VCaP (cell line): ENCODE measurements at regions not wholly inside any gene's neighbourhood (a gene's known extent, or its start where the extent isn't known, plus 50 kb on each side); places are given as distances from the start of the nearest gene placed in this dataset.
"Not testable (repeated sequence)": the region's sequence is repeated elsewhere in the genome, so short reads cannot be mapped to it uniquely, and the experiment has no call there.

Experiments
- H3K27ac ChIP-seq: fragments of 450-650 bp; 2 replicates; pipeline ENCODE4 v1.5.1; 2017
- TF ChIP-seq, protein P1 (sequence below): fragments of 450-650 bp; conservative IDR thresholded peaks from 2 replicates; pipeline ENCODE4 v1.5.1; 2017; ENCODE audit warnings: mild to moderate bottlenecking, moderate library complexity

DNA sequence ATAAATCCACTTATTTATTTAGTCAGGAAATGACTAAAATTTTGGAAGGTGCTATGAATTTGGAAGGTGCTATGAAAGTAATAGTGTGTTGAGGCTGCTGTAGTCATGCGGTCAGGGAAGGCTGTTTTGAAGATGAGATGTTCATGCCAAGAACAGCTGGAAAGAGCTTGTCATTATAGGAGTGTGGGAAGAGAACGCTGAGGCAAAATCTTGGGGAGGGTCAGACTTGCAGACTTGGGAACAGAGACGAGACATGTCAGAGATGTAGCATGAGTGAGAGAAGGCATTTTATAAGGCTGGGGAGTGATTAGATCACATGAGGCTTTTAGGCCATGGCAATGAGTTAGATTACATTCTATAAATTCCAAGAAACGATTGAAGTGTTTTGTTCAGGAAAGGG lies 124.0 kb upstream of the B3GAT2 start:
- TF ChIP-seq, protein P1, sequence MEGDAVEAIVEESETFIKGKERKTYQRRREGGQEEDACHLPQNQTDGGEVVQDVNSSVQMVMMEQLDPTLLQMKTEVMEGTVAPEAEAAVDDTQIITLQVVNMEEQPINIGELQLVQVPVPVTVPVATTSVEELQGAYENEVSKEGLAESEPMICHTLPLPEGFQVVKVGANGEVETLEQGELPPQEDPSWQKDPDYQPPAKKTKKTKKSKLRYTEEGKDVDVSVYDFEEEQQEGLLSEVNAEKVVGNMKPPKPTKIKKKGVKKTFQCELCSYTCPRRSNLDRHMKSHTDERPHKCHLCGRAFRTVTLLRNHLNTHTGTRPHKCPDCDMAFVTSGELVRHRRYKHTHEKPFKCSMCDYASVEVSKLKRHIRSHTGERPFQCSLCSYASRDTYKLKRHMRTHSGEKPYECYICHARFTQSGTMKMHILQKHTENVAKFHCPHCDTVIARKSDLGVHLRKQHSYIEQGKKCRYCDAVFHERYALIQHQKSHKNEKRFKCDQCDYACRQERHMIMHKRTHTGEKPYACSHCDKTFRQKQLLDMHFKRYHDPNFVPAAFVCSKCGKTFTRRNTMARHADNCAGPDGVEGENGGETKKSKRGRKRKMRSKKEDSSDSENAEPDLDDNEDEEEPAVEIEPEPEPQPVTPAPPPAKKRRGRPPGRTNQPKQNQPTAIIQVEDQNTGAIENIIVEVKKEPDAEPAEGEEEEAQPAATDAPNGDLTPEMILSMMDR = no peak
- H3K27ac ChIP-seq = no peak overlapping the region

DNA sequence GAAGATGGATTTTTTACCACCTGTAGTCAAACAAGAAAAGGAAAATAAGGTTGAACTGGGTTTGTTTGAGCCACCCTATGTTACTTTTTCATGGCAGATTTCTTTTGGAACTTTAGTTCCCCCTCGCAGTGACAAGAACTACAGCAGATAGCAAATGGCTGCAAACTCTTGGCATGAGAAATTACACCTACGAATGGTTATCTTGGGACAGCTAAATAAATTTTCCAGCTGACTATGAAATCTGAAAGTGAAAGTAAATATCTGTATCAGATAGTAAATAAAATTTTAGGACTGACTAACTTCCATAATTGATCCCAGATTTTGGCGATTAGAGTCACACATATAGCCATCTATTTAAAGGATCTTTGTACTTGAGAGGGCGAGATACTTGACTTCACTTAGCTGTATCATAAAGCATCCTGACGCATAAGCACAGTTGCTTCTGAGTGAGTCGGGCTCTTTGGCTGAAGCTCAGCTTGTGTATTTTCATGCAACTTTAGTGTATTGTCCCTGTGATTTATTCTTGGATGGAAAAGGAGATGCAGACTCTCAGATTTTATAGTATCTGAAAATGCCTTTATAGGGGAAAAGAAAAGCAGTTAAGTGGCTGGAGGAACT lies 125.3 kb upstream of the B3GAT2 start:
- H3K27ac ChIP-seq = no peak overlapping the region
- TF ChIP-seq, protein P1 = no peak

DNA sequence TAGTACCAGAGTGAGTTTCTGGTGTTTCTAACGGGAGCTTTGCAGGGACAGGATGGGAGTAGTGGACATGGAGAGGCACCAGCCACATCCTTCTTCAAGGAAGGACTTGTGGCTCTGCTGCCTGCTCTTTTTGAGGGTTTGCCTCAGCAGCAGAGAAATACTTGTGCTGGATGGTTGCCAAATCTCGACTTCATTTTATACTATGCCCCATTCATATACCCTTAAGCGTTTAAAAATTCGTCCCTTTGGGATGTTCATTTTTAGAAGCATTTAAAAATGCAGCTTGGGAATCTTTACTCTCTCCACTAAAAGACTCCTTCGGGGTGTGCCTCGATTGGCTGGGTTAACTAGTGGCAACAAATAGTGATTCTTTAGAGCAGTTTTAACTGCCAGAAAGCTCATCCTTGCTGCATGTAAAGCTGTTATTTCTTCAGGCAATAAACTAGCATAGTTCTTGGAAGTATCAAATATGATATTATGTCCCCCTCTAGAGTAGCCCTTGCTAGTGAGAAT lies 126.5 kb upstream of the B3GAT2 start:
- TF ChIP-seq, protein P1 = no peak
- no peak overlapping the region for H3K27ac ChIP-seq

DNA sequence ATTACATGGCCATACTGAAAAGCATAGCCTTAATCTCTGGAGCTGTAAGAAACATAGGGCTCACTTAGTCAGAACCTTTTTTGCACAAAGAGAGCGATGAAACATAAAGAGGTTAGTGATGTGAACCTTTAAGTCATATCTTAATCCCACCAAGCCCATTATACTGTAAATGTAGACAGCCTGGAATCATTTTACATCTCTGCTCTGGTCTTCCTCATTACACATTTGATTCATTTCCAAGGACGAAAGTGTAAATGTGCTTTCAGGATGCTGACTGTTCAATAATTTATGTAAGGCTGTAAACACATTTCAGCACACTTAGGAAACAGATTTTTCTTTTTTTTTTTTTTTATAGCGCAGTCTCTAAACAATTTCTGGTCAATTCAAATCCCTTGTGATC lies 131.3 kb upstream of the B3GAT2 start:
- no peak overlapping the region for H3K27ac ChIP-seq
- TF ChIP-seq, protein P1 = no peak

DNA sequence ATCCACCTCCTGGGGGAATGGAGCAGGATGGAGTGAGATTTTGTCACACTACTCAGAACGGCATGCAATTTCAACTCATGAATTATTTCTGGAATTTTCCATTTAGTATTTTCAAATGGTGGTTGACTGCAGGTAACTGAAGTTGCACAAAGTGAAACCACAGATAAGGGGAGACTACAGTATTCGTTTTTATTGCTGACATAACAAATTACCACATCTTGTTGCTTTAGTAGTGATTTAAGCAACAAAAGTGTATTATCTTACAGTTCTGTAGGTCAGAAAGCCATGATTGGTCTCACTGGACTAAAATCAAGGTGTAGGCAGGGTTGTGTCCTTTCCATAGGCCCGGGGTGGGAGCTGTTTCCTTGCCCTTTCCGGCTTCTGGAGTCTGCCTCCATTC lies 133.4 kb upstream of the B3GAT2 start:
- TF ChIP-seq, protein P1 = no peak
- no peak overlapping the region for H3K27ac ChIP-seq

DNA sequence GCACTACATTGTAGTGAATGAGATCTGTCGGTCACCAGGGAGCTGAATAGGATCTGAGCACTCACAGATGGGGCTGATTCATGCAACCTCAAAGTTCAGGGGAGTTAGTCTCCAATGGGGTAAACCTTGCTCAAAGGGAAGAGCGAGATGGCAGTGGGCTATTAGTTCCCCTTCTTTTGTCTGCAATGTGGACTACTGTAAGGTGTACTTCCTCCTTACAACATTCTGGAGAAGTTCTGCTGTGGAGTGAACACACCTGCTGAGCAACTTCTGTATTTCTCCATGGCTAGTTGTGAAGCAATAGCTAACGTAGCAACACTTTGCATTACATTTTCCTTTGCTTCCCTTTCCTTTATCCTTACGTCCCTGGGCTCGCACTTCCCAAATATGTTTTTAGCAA lies 134.3 kb upstream of the B3GAT2 start:
- TF ChIP-seq, protein P1 = no peak
- H3K27ac ChIP-seq = no peak overlapping the region

DNA sequence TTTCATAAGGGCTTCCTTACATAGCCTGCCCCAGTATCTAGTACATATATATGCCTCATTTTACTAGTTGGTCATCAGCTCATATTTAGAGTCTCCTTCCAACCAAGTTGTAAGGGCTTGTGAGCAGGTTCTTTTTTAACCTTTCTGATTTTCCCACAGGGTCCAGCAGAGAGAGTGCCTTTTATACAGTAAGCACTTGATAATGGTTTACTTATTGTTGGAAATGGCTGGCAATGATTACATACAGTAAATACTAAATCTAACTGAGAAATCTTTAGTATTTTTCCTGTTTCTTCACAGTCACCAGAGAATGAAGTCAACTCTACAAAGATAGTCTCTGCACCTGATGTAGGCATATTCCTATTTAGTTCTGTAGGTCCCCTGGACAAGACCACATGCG lies 135.1 kb upstream of the B3GAT2 start:
- H3K27ac ChIP-seq = no peak overlapping the region
- TF ChIP-seq, protein P1 = no peak

DNA sequence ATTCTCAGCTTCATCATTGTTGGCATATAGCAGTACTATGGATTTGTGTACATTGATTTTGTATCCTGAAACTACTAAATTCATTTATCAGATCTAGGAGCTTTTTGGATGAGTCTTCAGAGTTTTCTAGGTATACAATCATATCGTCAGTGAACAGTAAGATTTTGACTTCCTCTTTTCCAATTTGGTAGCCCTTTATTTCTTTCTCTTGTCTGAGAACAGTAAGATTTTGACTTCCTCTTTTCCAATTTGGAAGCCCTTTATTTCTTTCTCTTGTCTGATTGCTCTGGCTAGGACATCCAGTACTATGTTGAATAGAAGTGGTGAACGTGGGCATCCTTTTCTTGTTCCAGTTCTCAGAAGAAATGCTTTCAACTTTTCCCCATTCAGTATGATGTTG lies 140.4 kb upstream of the B3GAT2 start:
- H3K27ac ChIP-seq = not testable (repeated sequence)
